ENCODE measurements at regions not wholly inside any gene's neighbourhood (a gene's known extent, or its start where the extent isn't known, plus 50 kb on each side); places are given as distances from the start of the nearest gene placed in this dataset.

DNA sequence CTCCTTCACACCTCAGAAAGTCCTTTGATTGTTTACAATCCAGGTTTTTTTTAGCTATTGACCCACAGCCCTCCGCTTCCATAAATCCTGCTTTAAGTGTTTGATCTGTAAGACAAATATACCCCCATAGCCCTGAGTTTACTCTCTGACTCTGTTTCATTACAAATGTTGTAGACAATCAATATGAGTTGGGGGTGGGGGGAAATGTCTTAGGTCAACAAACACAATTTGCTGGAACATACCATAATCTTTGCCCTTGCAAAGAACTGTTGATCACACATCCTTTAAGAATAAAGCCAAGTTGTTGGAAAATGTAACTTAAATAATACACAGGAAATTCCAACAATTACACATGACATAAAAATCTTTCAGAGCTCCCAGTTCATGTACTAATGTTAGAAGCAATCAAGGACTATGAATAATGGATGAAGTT lies 301.8 kb upstream of the SEMA6D start:
- Histone ChIP-seq H3K27me3 (ENCODE audit: low read length) (no peaks in the 10 kb centered on the region), H3K36me3 (ENCODE audit: low read length) (no peaks in the 10 kb centered on the region), H3K9me3 (ENCODE audit: insufficient read depth, low read length) (no peaks in the 10 kb centered on the region), H2AFZ (ENCODE audit: low read depth, low read length, severe bottlenecking) (no peak overlapping the region), H3K4me2 (ENCODE audit: low read depth, low read length, poor library complexity, severe bottlenecking) (no peak overlapping the region), H3K79me2 (ENCODE audit: insufficient read depth, low read length) (no peaks in the 10 kb centered on the region), H3K9me2 (replicated peaks; ENCODE audit: insufficient read depth, low read length) (no peaks in the 10 kb centered on the region; the same call in 1 of the 2 replicates), H4K20me1 (ENCODE audit: low read depth, low read length) (no peaks in the 10 kb centered on the region), H3K27ac (ENCODE audit: low read depth, low read length) (no peak overlapping the region), H3F3A (ENCODE audit: insufficient read depth) (no peaks in the 10 kb centered on the region), H3K4me3 (ENCODE audit: insufficient read depth, low read length, poor library complexity, severe bottlenecking) (no peak overlapping the region), H3K9ac (ENCODE audit: low read length) (no peak overlapping the region)
- no peak for TF ChIP-seq EZH2phosphoT487 (conservative IDR thresholded peaks at IDR 0.05; ENCODE audit: low read length)
- TF ChIP-seq, protein P1, sequence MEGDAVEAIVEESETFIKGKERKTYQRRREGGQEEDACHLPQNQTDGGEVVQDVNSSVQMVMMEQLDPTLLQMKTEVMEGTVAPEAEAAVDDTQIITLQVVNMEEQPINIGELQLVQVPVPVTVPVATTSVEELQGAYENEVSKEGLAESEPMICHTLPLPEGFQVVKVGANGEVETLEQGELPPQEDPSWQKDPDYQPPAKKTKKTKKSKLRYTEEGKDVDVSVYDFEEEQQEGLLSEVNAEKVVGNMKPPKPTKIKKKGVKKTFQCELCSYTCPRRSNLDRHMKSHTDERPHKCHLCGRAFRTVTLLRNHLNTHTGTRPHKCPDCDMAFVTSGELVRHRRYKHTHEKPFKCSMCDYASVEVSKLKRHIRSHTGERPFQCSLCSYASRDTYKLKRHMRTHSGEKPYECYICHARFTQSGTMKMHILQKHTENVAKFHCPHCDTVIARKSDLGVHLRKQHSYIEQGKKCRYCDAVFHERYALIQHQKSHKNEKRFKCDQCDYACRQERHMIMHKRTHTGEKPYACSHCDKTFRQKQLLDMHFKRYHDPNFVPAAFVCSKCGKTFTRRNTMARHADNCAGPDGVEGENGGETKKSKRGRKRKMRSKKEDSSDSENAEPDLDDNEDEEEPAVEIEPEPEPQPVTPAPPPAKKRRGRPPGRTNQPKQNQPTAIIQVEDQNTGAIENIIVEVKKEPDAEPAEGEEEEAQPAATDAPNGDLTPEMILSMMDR (IDR thresholded peaks at IDR 0.05; ENCODE audit: insufficient read depth, low read length, poor library complexity, severe bottlenecking) = no peak

DNA sequence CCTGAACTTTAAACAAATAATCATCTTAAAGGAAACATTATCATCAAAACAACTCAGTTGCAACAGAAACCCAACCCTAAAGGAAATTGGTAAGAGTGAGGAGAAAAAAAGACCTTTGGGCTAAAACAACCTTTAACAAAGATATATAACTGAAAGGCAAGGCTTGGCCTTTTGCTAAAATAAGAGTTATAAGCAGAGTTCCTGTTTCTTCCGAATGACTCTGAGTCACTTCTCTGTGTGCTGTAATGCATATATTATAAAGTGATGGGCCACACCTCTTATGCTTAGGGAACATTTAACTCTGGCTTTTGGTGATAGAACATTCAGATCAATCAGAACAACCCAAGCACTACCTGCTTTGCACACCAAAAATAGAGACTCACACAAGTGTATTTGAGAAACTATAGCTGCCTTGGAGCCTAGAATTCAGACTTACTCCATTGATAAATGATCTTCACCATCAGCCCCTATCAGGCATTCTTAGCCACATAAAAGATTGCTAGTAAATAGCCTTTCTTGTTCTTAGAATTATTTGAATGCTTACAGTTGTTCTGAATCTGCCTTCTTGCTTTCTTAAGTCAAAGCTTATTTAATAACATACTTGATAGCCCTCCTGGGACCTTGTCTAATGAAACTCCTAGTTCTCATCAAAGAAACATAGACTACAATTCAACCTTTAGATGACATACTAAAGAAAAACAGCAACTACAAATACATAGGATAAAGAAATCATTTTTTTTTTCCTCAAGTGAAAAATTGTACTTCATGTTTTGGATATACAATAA lies 294.2 kb upstream of the SEMA6D start:
- no peak overlapping the region for H3K4me2 ChIP-seq (ENCODE audit: low read depth, low read length, poor library complexity, severe bottlenecking)
- no peaks in the 10 kb centered on the region for H3K9me2 ChIP-seq (replicated peaks; ENCODE audit: insufficient read depth, low read length)
- H3K9ac ChIP-seq (ENCODE audit: low read length) = no peak overlapping the region
- H3F3A ChIP-seq (ENCODE audit: insufficient read depth) = no peaks in the 10 kb centered on the region
- H3K9me3 ChIP-seq (ENCODE audit: insufficient read depth, low read length) = no peaks in the 10 kb centered on the region
- H3K27me3 ChIP-seq (ENCODE audit: low read length) = no peaks in the 10 kb centered on the region
- no peaks in the 10 kb centered on the region for H3K36me3 ChIP-seq (ENCODE audit: low read length)
- H3K79me2 ChIP-seq (ENCODE audit: insufficient read depth, low read length) = no peaks in the 10 kb centered on the region
- H3K4me3 ChIP-seq (ENCODE audit: insufficient read depth, low read length, poor library complexity, severe bottlenecking) = no peak overlapping the region
- H4K20me1 ChIP-seq (ENCODE audit: low read depth, low read length) = no peaks in the 10 kb centered on the region
- H2AFZ ChIP-seq (ENCODE audit: low read depth, low read length, severe bottlenecking) = no peak overlapping the region
- TF ChIP-seq EZH2phosphoT487 (conservative IDR thresholded peaks at IDR 0.05; ENCODE audit: low read length) = no peak
- TF ChIP-seq, protein P1 (IDR thresholded peaks at IDR 0.05; ENCODE audit: insufficient read depth, low read length, poor library complexity, severe bottlenecking) = no peak
- H3K27ac ChIP-seq (ENCODE audit: low read depth, low read length) = no peak overlapping the region

DNA sequence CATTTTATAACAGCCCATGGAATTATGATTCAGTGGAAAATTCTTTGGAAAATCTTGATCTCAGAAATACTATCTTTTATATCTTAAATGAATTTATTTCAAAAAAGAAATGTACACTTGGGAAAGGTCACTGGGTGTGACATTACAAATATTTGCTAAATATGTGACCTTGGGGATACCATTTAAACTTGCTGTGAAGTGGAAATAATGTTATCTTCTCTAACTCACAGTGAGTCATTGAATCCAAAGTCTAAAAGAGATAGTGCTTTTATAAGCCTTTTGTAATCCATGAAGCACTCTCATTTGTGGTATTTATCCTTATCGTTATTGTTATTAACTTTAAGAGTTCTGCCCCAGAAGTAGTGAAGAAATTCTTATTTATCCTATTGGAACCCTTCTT lies 289.8 kb upstream of the SEMA6D start:
- Histone ChIP-seq H3K27ac (ENCODE audit: low read depth, low read length) (no peak overlapping the region), H3K36me3 (ENCODE audit: low read length) (no peaks in the 10 kb centered on the region), H3F3A (ENCODE audit: insufficient read depth) (no peaks in the 10 kb centered on the region), H3K9ac (ENCODE audit: low read length) (no peak overlapping the region), H3K27me3 (ENCODE audit: low read length) (no peaks in the 10 kb centered on the region), H3K9me3 (ENCODE audit: insufficient read depth, low read length) (no peaks in the 10 kb centered on the region), H3K9me2 (replicated peaks; ENCODE audit: insufficient read depth, low read length) (no peaks in the 10 kb centered on the region), H3K79me2 (ENCODE audit: insufficient read depth, low read length) (no peaks in the 10 kb centered on the region), H4K20me1 (ENCODE audit: low read depth, low read length) (no peaks in the 10 kb centered on the region), H3K4me3 (ENCODE audit: insufficient read depth, low read length, poor library complexity, severe bottlenecking) (no peak overlapping the region), H3K4me2 (ENCODE audit: low read depth, low read length, poor library complexity, severe bottlenecking) (no peak overlapping the region), H2AFZ (ENCODE audit: low read depth, low read length, severe bottlenecking) (no peak overlapping the region)
- TF ChIP-seq, protein P1 (IDR thresholded peaks at IDR 0.05; ENCODE audit: insufficient read depth, low read length, poor library complexity, severe bottlenecking) = no peak
- no peak for TF ChIP-seq EZH2phosphoT487 (conservative IDR thresholded peaks at IDR 0.05; ENCODE audit: low read length)

Data from SU-DHL-6 (cell line).